Neural cell (in vitro differentiated cells): ENCODE measurements at regions not wholly inside any gene's neighbourhood (a gene's known extent, or its start where the extent isn't known, plus 50 kb on each side); places are given as distances from the start of the nearest gene placed in this dataset.

Source experiments
- EP300 ChIP-seq: fragments of 450-650 bp; conservative IDR thresholded peaks from 2 replicates; pipeline ENCODE4 v1.6.1; 2014; ENCODE audit warnings: antibody characterized with exemption, mild to moderate bottlenecking, moderate library complexity; ENCODE audit not compliant: poor library complexity, severe bottlenecking
- EZH2 ChIP-seq: fragments of 200-600, 300-800 bp; shearing (Covaris generic), sonication (generic); IDR thresholded peaks from 2 replicates; pipeline ENCODE4 v1.6.1; 2014; ENCODE audit warnings: antibody characterized with exemption, low read length, borderline replicate concordance, mild to moderate bottlenecking; ENCODE audit not compliant: insufficient read depth, poor library complexity, severe bottlenecking
- MXI1 ChIP-seq: fragments of 450-650 bp; conservative IDR thresholded peaks from 2 replicates; pipeline ENCODE4 v1.6.1; 2014; ENCODE audit warnings: antibody characterized with exemption, mild to moderate bottlenecking; ENCODE audit not compliant: poor library complexity, severe bottlenecking
- POLR2AphosphoS5 ChIP-seq: IDR thresholded peaks from 2 replicates; pipeline ENCODE4 v1.6.1; 2012
- RAD21 ChIP-seq: fragments of 450-650 bp; conservative IDR thresholded peaks from 2 replicates; pipeline ENCODE4 v1.6.1; 2014; ENCODE audit warnings: antibody characterized with exemption, mild to moderate bottlenecking, moderate library complexity
- SMC3 ChIP-seq: fragments of 450-650 bp; conservative IDR thresholded peaks from 2 replicates; pipeline ENCODE4 v1.6.1; 2014; ENCODE audit warnings: antibody characterized with exemption, mild to moderate bottlenecking, moderate library complexity; ENCODE audit not compliant: poor library complexity
- TAF1 ChIP-seq: IDR thresholded peaks from 2 replicates; pipeline ENCODE4 v1.6.1; 2012; ENCODE audit warnings: low read depth
- TF ChIP-seq, protein P1 (sequence below): IDR thresholded peaks from 2 replicates; pipeline ENCODE4 v1.6.1; 2012; ENCODE audit warnings: borderline replicate concordance
- TF ChIP-seq, protein P2 (sequence below): fragments of 450-650 bp; IDR thresholded peaks from 2 replicates; pipeline ENCODE4 v1.5.1; 2014; ENCODE audit warnings: antibody characterized with exemption, mild to moderate bottlenecking, moderate library complexity; ENCODE audit not compliant: poor library complexity, severe bottlenecking

DNA sequence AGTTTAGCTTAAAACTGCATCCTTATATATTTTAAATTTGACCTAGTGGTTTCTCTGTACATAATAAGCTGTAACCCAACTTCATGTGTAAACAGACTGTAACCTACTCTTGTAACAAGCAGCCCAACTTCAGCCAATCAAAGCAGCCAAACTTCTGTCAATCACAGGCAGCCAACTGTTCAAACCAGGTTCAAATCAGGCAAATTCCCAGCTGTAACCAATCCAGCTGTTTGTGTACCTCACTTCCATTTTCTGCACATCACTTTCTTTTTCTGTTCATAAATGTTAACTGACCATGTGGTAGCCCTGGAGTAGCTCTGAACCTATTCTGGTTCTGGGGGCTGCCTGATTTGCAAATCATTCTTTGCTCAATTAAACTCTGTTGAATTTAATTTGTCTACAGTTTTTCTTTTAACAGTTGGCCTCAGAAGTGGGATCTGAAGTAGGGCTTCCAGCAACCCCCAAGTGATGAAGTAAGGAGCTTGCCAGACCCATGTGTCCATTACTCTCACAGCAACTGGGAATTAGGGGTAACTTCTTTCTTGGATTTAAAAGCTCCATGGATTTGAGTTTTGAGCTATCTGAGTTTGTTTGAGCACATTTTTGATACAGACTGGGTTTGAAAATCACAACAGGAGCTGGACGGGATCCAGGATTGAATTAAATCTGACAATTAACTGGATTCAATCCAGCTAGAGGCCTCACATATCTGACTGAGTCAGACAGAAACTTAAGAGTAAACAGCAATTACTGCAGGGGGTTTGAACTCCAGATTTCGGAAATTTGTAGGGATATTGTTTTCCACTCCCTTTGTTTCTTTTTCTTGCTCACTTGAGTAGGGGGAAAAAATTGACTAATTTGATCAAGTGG lies 1569.7 kb upstream of the SLC39A10 start:
- TF ChIP-seq POLR2AphosphoS5 (no peak), EZH2 (no peak), EP300 (no peak), MXI1 (no peak), TAF1 (no peak), RAD21 (no peak), SMC3 (no peak)
- TF ChIP-seq, protein P1, sequence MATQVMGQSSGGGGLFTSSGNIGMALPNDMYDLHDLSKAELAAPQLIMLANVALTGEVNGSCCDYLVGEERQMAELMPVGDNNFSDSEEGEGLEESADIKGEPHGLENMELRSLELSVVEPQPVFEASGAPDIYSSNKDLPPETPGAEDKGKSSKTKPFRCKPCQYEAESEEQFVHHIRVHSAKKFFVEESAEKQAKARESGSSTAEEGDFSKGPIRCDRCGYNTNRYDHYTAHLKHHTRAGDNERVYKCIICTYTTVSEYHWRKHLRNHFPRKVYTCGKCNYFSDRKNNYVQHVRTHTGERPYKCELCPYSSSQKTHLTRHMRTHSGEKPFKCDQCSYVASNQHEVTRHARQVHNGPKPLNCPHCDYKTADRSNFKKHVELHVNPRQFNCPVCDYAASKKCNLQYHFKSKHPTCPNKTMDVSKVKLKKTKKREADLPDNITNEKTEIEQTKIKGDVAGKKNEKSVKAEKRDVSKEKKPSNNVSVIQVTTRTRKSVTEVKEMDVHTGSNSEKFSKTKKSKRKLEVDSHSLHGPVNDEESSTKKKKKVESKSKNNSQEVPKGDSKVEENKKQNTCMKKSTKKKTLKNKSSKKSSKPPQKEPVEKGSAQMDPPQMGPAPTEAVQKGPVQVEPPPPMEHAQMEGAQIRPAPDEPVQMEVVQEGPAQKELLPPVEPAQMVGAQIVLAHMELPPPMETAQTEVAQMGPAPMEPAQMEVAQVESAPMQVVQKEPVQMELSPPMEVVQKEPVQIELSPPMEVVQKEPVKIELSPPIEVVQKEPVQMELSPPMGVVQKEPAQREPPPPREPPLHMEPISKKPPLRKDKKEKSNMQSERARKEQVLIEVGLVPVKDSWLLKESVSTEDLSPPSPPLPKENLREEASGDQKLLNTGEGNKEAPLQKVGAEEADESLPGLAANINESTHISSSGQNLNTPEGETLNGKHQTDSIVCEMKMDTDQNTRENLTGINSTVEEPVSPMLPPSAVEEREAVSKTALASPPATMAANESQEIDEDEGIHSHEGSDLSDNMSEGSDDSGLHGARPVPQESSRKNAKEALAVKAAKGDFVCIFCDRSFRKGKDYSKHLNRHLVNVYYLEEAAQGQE = no peak
- TF ChIP-seq, protein P2, sequence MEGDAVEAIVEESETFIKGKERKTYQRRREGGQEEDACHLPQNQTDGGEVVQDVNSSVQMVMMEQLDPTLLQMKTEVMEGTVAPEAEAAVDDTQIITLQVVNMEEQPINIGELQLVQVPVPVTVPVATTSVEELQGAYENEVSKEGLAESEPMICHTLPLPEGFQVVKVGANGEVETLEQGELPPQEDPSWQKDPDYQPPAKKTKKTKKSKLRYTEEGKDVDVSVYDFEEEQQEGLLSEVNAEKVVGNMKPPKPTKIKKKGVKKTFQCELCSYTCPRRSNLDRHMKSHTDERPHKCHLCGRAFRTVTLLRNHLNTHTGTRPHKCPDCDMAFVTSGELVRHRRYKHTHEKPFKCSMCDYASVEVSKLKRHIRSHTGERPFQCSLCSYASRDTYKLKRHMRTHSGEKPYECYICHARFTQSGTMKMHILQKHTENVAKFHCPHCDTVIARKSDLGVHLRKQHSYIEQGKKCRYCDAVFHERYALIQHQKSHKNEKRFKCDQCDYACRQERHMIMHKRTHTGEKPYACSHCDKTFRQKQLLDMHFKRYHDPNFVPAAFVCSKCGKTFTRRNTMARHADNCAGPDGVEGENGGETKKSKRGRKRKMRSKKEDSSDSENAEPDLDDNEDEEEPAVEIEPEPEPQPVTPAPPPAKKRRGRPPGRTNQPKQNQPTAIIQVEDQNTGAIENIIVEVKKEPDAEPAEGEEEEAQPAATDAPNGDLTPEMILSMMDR = no peak
